ENCODE measurements at regions not wholly inside any gene's neighbourhood (a gene's known extent, or its start where the extent isn't known, plus 50 kb on each side); places are given as distances from the start of the nearest gene placed in this dataset.

GRCh38 chr16:8476824-8477223 is 113.5 kb downstream of the TMEM114 start:
- Histone ChIP-seq H3K4me1 (no peaks in the 10 kb centered on the region), H3K4me3 (no peak overlapping the region), H3K9me3 (no peaks in the 10 kb centered on the region), H3K27ac (no peak overlapping the region), H3K36me3 (no peaks in the 10 kb centered on the region), H3K27me3 (no peaks in the 10 kb centered on the region)
- intact Hi-C loops (cut with DNase I; ENCODE audit: low total_unique reads) = no loop called here
- DNase-seq = no peak
- TF ChIP-seq CTCF (IDR thresholded peaks at IDR 0.05) = no peak

- Histone ChIP-seq H3K27ac (no peak overlapping the region), H3K4me1 (no peaks in the 10 kb centered on the region), H3K4me3 (no peak overlapping the region), H3K27me3 (no peaks in the 10 kb centered on the region), H3K9me3 (no peaks in the 10 kb centered on the region), H3K36me3 (no peaks in the 10 kb centered on the region)
- no peak for DNase-seq
- intact Hi-C loops (cut with DNase I; ENCODE audit: low total_unique reads) = no loop called here
- TF ChIP-seq CTCF (IDR thresholded peaks at IDR 0.05) = no peak
These were observed 115.7 kb downstream of the TMEM114 start for GRCh38 chr16:8474587-8474986.

- no peak for TF ChIP-seq CTCF (IDR thresholded peaks at IDR 0.05)
- DNase-seq = no peak
- H3K4me1 ChIP-seq = no peaks in the 10 kb centered on the region
These were observed 121.1 kb downstream of the TMEM114 start for GRCh38 chr16:8469102-8469778.

GRCh38 chr16:8464979-8465378 is 125.3 kb downstream of the TMEM114 start:
- Histone ChIP-seq H3K27ac (no peak overlapping the region), H3K4me3 (no peak overlapping the region), H3K4me1 (no peaks in the 10 kb centered on the region), H3K36me3 (no peaks in the 10 kb centered on the region), H3K27me3 (no peaks in the 10 kb centered on the region), H3K9me3 (no peaks in the 10 kb centered on the region)
- TF ChIP-seq CTCF (IDR thresholded peaks at IDR 0.05) = no peak
- intact Hi-C loops (cut with DNase I; ENCODE audit: low total_unique reads) = no loop called here
- DNase-seq = no peak

More at GRCh38 chr16:8469102-8469778, 121.1 kb downstream of the TMEM114 start:
- no peak overlapping the region for H3K4me3 ChIP-seq
- no peaks in the 10 kb centered on the region for H3K36me3 ChIP-seq
- no peak overlapping the region for H3K27ac ChIP-seq
- intact Hi-C loops (cut with DNase I; ENCODE audit: low total_unique reads) = no loop called here
- H3K27me3 ChIP-seq = no peaks in the 10 kb centered on the region
- H3K9me3 ChIP-seq = no peaks in the 10 kb centered on the region

DNA sequence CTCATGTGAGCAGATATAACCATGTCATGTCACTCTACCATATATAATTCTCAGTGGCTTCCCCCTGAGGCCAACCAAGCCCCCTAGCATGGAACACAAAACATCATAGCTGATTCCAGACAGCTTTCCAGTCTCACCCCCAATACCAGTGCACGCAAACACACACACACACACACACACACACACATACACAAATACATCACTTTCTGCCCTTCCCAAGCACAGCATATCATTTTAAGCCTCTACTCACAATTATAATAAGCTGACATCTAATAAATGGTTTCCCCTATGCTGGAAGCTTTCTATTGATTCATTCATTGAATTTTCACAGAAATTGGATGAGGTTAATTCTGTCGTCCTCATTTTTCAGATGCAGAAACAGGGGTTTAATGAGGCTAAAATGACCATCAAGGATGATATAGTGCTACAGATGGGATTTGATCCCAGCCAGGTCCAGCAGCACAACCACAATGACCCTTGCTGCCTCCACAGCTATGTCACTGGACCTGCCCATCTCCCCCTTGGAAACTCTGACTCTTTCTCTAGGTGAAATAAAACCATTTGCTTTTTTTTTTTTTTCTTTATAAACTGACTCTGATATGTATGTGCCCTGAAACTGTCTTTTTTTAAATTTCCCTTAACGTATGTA is 131.1 kb downstream of the TMEM114 start:
- Histone ChIP-seq H3K27ac (no peak overlapping the region), H3K9me3 (peaks cover 0 to 8% (median 0%) of the 10 kb centered on the region in 3 donors), H3K4me1 (no peaks in the 10 kb centered on the region), H3K27me3 (no peaks in the 10 kb centered on the region), H3K36me3 (no peaks in the 10 kb centered on the region), H3K4me3 (no peak overlapping the region)
- TF ChIP-seq CTCF (IDR thresholded peaks at IDR 0.05) = no peak
- intact Hi-C loops (cut with DNase I; ENCODE audit: low total_unique reads) = no loop called here
- no peak for DNase-seq
